Stomach (tissue), 8 donors: ENCODE measurements at regions not wholly inside any gene's neighbourhood (a gene's known extent, or its start where the extent isn't known, plus 50 kb on each side); places are given as distances from the start of the nearest gene placed in this dataset.

ENCODE experiments used
- DNase-seq, 2 donors: peaks; one replicate each; pipeline versions ENCODE4 v3.0.0 to v3.0.0-alpha.2; 2013 to 2019
- H3K27ac ChIP-seq, 5 donors: fragments of 200-600 bp in 4 of 5; sonication (generic) in 4 of 5; one replicate each; pipeline ENCODE4 v1.5.1; 2013 to 2019; ENCODE audit warnings: mild to moderate bottlenecking in 1 of 5, moderate library complexity in 1 of 5
- H3K27me3 ChIP-seq, 3 donors: fragments of 200-600 bp; sonication (generic); one replicate each; pipeline ENCODE4 v1.5.1; 2017 to 2019; ENCODE audit warnings: mixed run types in 1 of 3
- H3K36me3 ChIP-seq, 4 donors: fragments of 200-600 bp; sonication (generic); 1 replicate in 3 of 4; 2 replicates in 1 of 4; pipeline ENCODE4 v1.5.1; 2016 to 2019
- H3K4me1 ChIP-seq, 4 donors: fragments of 200-600 bp; sonication (generic); one replicate each; pipeline ENCODE4 v1.5.1; 2016 to 2019
- H3K4me3 ChIP-seq, 4 donors: fragments of 200-600 bp; sonication (generic) in 3 of 4; one replicate each; pipeline ENCODE4 v1.5.1; 2016 to 2019; ENCODE audit warnings: mild to moderate bottlenecking in 1 of 4
- H3K9me3 ChIP-seq, 4 donors: fragments of 200-600 bp; sonication (generic); one replicate each; pipeline ENCODE4 v1.5.1; 2016 to 2019
- CTCF ChIP-seq, 7 experiments: fragments of 450-650 bp in 4 of 7; fragments of 200-600 bp in 3 of 7; sonication (generic) in 3 of 7; IDR thresholded peaks; one replicate each; pipeline ENCODE4 v1.5.1; 2016 to 2019; ENCODE audit warnings: antibody characterized with exemption in 7 of 7, control low read depth in 2 of 7, mild to moderate bottlenecking in 1 of 7
- EP300 ChIP-seq: sonication (generic); formaldehyde crosslinking; IDR thresholded peaks from one replicate; pipeline ENCODE4 v1.6.1; 2017; ENCODE audit warnings: antibody characterized with exemption
- POLR2A ChIP-seq, 4 donors: fragments of 450-650 bp; IDR thresholded peaks; one replicate each; pipeline ENCODE4 v1.6.1; 2016; ENCODE audit warnings: antibody characterized with exemption in 4 of 4, control low read depth in 2 of 4, mild to moderate bottlenecking in 1 of 4, moderate library complexity in 1 of 4
- POLR2AphosphoS5 ChIP-seq, 3 donors: sonication (generic); formaldehyde crosslinking; IDR thresholded peaks; one replicate each; pipeline ENCODE4 v1.6.1; 2016; ENCODE audit warnings: antibody characterized with exemption in 3 of 3
- WGBS, 5 donors: extraction: QIAGEN DNeasy Blood & Tissue Kit in 3 of 5; methylation state at CpG; one replicate each; pipeline versions ENCODE4 v1.1.5 to v1.1.7; 2013 to 2018; 5-methylcytosine and 5-hydroxymethylcytosine counted together
- intact Hi-C: fragments of 100-400 bp; cut with DNase I; formaldehyde crosslinking; loops from one replicate; pipeline ENCODE4 v1.15.1; 2023; ENCODE audit warnings: low total_unique reads
- donor health status: healthy with polysubstance abuse.
- donor health status: Bipolar disorder and iron deficiency.
- donor health status: healthy.

GRCh38 chr1:232248276-232248820 is 381.6 kb downstream of the SIPA1L2 start:
- intact Hi-C loops: no loop called here
- no peak for DNase-seq
- Histone ChIP-seq H3K27me3 (no peaks in the 10 kb centered on the region), H3K4me3 (no peak overlapping the region), H3K36me3 (no peaks in the 10 kb centered on the region), H3K9me3 (no peaks in the 10 kb centered on the region), H3K4me1 (no peaks in the 10 kb centered on the region), H3K27ac (no peak overlapping the region)
- TF ChIP-seq POLR2A (IDR thresholded peaks at IDR 0.05) (no peak), EP300 (no peak), POLR2AphosphoS5 (IDR thresholded peaks at IDR 0.05) (no peak)
- whole genome bisulfite sequencing, 5 donors: 72 to 79% (median 78%) methylated on average over 5 of the region's 5 CpGs

- Histone ChIP-seq H3K27ac (no peak overlapping the region), H3K9me3 (no peaks in the 10 kb centered on the region), H3K4me3 (no peak overlapping the region), H3K36me3 (no peaks in the 10 kb centered on the region), H3K27me3 (no peaks in the 10 kb centered on the region), H3K4me1 (no peaks in the 10 kb centered on the region)
- no peak for TF ChIP-seq CTCF (IDR thresholded peaks at IDR 0.05)
- TF ChIP-seq POLR2A (IDR thresholded peaks at IDR 0.05): no peak
- TF ChIP-seq POLR2AphosphoS5 (IDR thresholded peaks at IDR 0.05): no peak
- TF ChIP-seq EP300: no peak
- intact Hi-C loops: no loop called here
- DNase-seq: no peak
- 62 to 73% (median 69%) methylated on average over 3 of the region's 3 CpGs for WGBS, 5 donors
Measured at GRCh38 chr1:232247669-232248068, 382.3 kb downstream of the SIPA1L2 start.

GRCh38 chr1:232244426-232244825 is 385.5 kb downstream of the SIPA1L2 start:
- H3K27me3 ChIP-seq: no peaks in the 10 kb centered on the region
- no peak overlapping the region for H3K27ac ChIP-seq
- H3K4me3 ChIP-seq: no peak overlapping the region
- TF ChIP-seq EP300: no peak
- no peak for TF ChIP-seq POLR2A (IDR thresholded peaks at IDR 0.05)
- no peak for TF ChIP-seq CTCF (IDR thresholded peaks at IDR 0.05)
- TF ChIP-seq POLR2AphosphoS5 (IDR thresholded peaks at IDR 0.05): no peak
- no peaks in the 10 kb centered on the region for H3K4me1 ChIP-seq
- no peaks in the 10 kb centered on the region for H3K36me3 ChIP-seq
- intact Hi-C loops: no loop called here
- 71 to 85% (median 72%) methylated on average over 1 of the region's 1 CpG for WGBS, 5 donors
- DNase-seq: no peak
- no peaks in the 10 kb centered on the region for H3K9me3 ChIP-seq

GRCh38 chr1:232239998-232240397 is 389.9 kb downstream of the SIPA1L2 start:
- Histone ChIP-seq H3K4me3 (no peak overlapping the region), H3K36me3 (no peaks in the 10 kb centered on the region), H3K9me3 (no peaks in the 10 kb centered on the region), H3K27me3 (no peaks in the 10 kb centered on the region), H3K4me1 (no peaks in the 10 kb centered on the region), H3K27ac (no peak overlapping the region)
- 48 to 63% (median 50%) methylated on average over 6 of the region's 6 CpGs for WGBS, 5 donors
- TF ChIP-seq CTCF (IDR thresholded peaks at IDR 0.05) (no peak), POLR2AphosphoS5 (IDR thresholded peaks at IDR 0.05) (no peak)
- intact Hi-C loops: no loop called here
- DNase-seq: no peak

- Histone ChIP-seq H3K4me1 (no peaks in the 10 kb centered on the region), H3K27me3 (no peaks in the 10 kb centered on the region)
Measured at GRCh38 chr1:232239522-232239921, 390.4 kb downstream of the SIPA1L2 start.

More at GRCh38 chr1:232239522-232239921, 390.4 kb downstream of the SIPA1L2 start:
- WGBS, 5 donors: 67 to 79% (median 78%) methylated on average over 3 of the region's 3 CpGs
- intact Hi-C loops: no loop called here
- no peak overlapping the region for H3K4me3 ChIP-seq
- no peaks in the 10 kb centered on the region for H3K9me3 ChIP-seq
- H3K27ac ChIP-seq: no peak overlapping the region
- no peak for DNase-seq
- H3K36me3 ChIP-seq: no peaks in the 10 kb centered on the region
- TF ChIP-seq CTCF (IDR thresholded peaks at IDR 0.05) (no peak), POLR2A (IDR thresholded peaks at IDR 0.05) (no peak), POLR2AphosphoS5 (IDR thresholded peaks at IDR 0.05) (no peak), EP300 (no peak)
